OCI-LY7 (cell line): ENCODE measurements at regions not wholly inside any gene's neighbourhood (a gene's known extent, or its start where the extent isn't known, plus 50 kb on each side); places are given as distances from the start of the nearest gene placed in this dataset.

Experiments used
- BruUV-seq: library from RNA; stranded (reverse); fragments of 400-500 nt; replicated peaks from 2 replicates; lab custom pipeline; 2021; lab: Mats Ljungman, UMichigan
- CTCF ChIA-PET: fragments of 300-600 bp; sonication (Branson Sonifier 250); formaldehyde crosslinking; loops from one replicate; lab custom pipeline; 2022; ENCODE audit warnings: antibody characterized with exemption; ENCODE audit not compliant: unreplicated experiment; lab: Charles Lee
- POLR2A ChIA-PET: fragments of 300-600 bp; sonication (Branson Sonifier 250); formaldehyde crosslinking; loops from one replicate; lab custom pipeline; 2022; ENCODE audit warnings: antibody characterized with exemption; lab: Charles Lee
- DNase-seq: peaks from one replicate; pipeline ENCODE4 v3.0.0-alpha.2; 2015; ENCODE audit warnings: low spot score
- H2AFZ ChIP-seq: fragments of 200-600 bp; sonication (generic), shearing (Covaris generic); 2 replicates; pipeline ENCODE4 v1.6.1; 2014; ENCODE audit warnings: mild to moderate bottlenecking, antibody characterized with exemption, low read length, moderate library complexity
- H3K27ac ChIP-seq: fragments of 200-600 bp; sonication (generic); 2 replicates; pipeline ENCODE4 v1.5.1; 2014; ENCODE audit warnings: mixed run types, low read depth, mild to moderate bottlenecking, moderate library complexity, low read length, inconsistent platforms; ENCODE audit not compliant: poor library complexity, severe bottlenecking
- H3K36me3 ChIP-seq: fragments of 200-600 bp; sonication (generic); 2 replicates; pipeline ENCODE4 v1.6.1; 2014; ENCODE audit warnings: mild to moderate bottlenecking, antibody characterized with exemption, low read length, moderate library complexity, mixed read lengths; ENCODE audit not compliant: insufficient read depth
- H3K4me1 ChIP-seq: fragments of 200-600 bp; sonication (generic); 2 replicates; pipeline ENCODE4 v1.5.1; 2014; ENCODE audit warnings: mild to moderate bottlenecking, low read length; ENCODE audit not compliant: insufficient read depth, poor library complexity, severe bottlenecking
- H3K4me2 ChIP-seq: fragments of 200-600 bp; sonication (generic); 2 replicates; pipeline ENCODE4 v1.6.1; 2014; ENCODE audit warnings: mild to moderate bottlenecking, low read length
- H3K4me3 ChIP-seq: fragments of 200-600 bp; sonication (generic); 2 replicates; pipeline ENCODE4 v1.5.1; 2014; ENCODE audit warnings: mild to moderate bottlenecking, low read depth, low read length; ENCODE audit not compliant: poor library complexity, severe bottlenecking
- H3K79me2 ChIP-seq: fragments of 200-600 bp; sonication (generic); 2 replicates; pipeline ENCODE4 v1.6.1; 2016; ENCODE audit warnings: low read depth, mild to moderate bottlenecking, low read length, moderate library complexity, mixed read lengths; ENCODE audit not compliant: insufficient read depth
- H3K9me2 ChIP-seq: fragments of 200-600 bp; sonication (generic); 2 replicates; pipeline ENCODE4 v1.6.1; 2016; ENCODE audit warnings: mild to moderate bottlenecking, low read length, mixed read lengths; ENCODE audit not compliant: insufficient read depth
- H3K9me3 ChIP-seq: fragments of 200-600 bp; sonication (generic); 2 replicates; pipeline ENCODE4 v1.6.1; 2014; ENCODE audit warnings: mild to moderate bottlenecking, mixed run types, low read length, mixed read lengths
- H4K20me1 ChIP-seq: fragments of 200-600 bp; sonication (generic); 2 replicates; pipeline ENCODE4 v1.6.1; 2014; ENCODE audit warnings: mild to moderate bottlenecking, antibody characterized with exemption, low read length, moderate library complexity, mixed read lengths; ENCODE audit not compliant: insufficient read depth
- EZH2phosphoT487 ChIP-seq: fragments of 200-600 bp; sonication (generic); IDR thresholded peaks from 2 replicates; pipeline ENCODE4 v1.6.1; 2018; ENCODE audit warnings: low read depth, borderline replicate concordance, mild to moderate bottlenecking, mixed run types, antibody characterized with exemption, low read length, moderate library complexity, mixed read lengths
- intact Hi-C: fragments of 100-400 bp; cut with micrococcal nuclease; formaldehyde crosslinking; loops from one replicate; pipeline ENCODE4 v1.10.0; 2022; ENCODE audit not compliant: unreplicated experiment
- TF ChIP-seq, protein P1 (sequence below): fragments of 200-600 bp; sonication (generic); conservative IDR thresholded peaks from 2 replicates; pipeline ENCODE4 v1.5.1; 2014; ENCODE audit warnings: mild to moderate bottlenecking, antibody characterized with exemption, low read length, moderate library complexity, mixed read lengths

- Histone ChIP-seq H3K4me2 (no peak overlapping the region), H3K9me3 (no peaks in the 10 kb centered on the region), H2AFZ (no peak overlapping the region), H3K36me3 (no peaks in the 10 kb centered on the region), H3K27ac (no peak overlapping the region), H4K20me1 (no peaks in the 10 kb centered on the region), H3K4me3 (no peak overlapping the region), H3K9me2 (no peaks in the 10 kb centered on the region), H3K4me1 (no peaks in the 10 kb centered on the region), H3K79me2 (no peaks in the 10 kb centered on the region)
- intact Hi-C loops, result no loop called here
- ChIA-PET POLR2A (no interaction called here), CTCF (no interaction called here)
- no peak for TF ChIP-seq EZH2phosphoT487
- TF ChIP-seq, protein P1, sequence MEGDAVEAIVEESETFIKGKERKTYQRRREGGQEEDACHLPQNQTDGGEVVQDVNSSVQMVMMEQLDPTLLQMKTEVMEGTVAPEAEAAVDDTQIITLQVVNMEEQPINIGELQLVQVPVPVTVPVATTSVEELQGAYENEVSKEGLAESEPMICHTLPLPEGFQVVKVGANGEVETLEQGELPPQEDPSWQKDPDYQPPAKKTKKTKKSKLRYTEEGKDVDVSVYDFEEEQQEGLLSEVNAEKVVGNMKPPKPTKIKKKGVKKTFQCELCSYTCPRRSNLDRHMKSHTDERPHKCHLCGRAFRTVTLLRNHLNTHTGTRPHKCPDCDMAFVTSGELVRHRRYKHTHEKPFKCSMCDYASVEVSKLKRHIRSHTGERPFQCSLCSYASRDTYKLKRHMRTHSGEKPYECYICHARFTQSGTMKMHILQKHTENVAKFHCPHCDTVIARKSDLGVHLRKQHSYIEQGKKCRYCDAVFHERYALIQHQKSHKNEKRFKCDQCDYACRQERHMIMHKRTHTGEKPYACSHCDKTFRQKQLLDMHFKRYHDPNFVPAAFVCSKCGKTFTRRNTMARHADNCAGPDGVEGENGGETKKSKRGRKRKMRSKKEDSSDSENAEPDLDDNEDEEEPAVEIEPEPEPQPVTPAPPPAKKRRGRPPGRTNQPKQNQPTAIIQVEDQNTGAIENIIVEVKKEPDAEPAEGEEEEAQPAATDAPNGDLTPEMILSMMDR, result no peak
- no peak for DNase-seq
- no TSS peak for BruUV-seq
Measured at GRCh38 chr7:70940597-70940996, 191.3 kb upstream of the GALNT17 start.

- H3K27ac ChIP-seq, result no peak overlapping the region
- intact Hi-C loops, result no loop called here
- no TSS peak for BruUV-seq
- no peak for TF ChIP-seq EZH2phosphoT487
- TF ChIP-seq, protein P1, result no peak
- POLR2A ChIA-PET, result interaction anchor here (0.6 kb wide), 1 partner anchor 24 kb away, joined by 5 read pairs; no protein-coding TSS in a partner anchor
- CTCF ChIA-PET, result no interaction called here
- H3K79me2 ChIP-seq, result no peaks in the 10 kb centered on the region
- no peak overlapping the region for H3K4me3 ChIP-seq
- DNase-seq, result no peak
- no peaks in the 10 kb centered on the region for H4K20me1 ChIP-seq
- no peak overlapping the region for H2AFZ ChIP-seq
- no peak overlapping the region for H3K4me2 ChIP-seq
- H3K36me3 ChIP-seq, result no peaks in the 10 kb centered on the region
- H3K4me1 ChIP-seq, result no peaks in the 10 kb centered on the region
- H3K9me2 ChIP-seq, result no peaks in the 10 kb centered on the region
- no peaks in the 10 kb centered on the region for H3K9me3 ChIP-seq
Measured at GRCh38 chr7:70942791-70943190, 189.2 kb upstream of the GALNT17 start.

DNA sequence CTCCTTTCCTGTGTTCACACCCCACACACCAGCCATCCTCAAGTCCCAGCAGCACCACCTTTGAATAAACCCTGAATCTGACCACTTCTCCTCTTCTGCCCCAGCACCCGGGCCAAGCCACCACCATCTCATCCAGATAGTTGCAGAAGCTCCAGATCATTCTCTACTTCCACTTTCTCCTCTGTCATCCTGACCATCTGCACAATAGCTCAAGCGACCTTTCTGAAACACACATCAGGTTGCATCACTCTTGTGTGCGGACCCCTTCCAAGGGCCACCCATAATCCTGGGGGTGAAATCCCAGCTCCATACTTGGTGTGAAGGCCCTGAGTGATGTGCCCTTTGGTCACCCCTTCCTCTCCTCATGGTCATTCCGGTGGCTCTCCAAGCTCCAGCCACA lies 187.4 kb upstream of the GALNT17 start:
- no peak for DNase-seq
- BruUV-seq, result no TSS peak
- Histone ChIP-seq H3K4me3 (no peak overlapping the region), H3K9me3 (no peaks in the 10 kb centered on the region), H2AFZ (no peak overlapping the region), H3K9me2 (no peaks in the 10 kb centered on the region), H3K36me3 (no peaks in the 10 kb centered on the region), H4K20me1 (no peaks in the 10 kb centered on the region), H3K27ac (no peak overlapping the region), H3K4me2 (no peak overlapping the region), H3K4me1 (no peaks in the 10 kb centered on the region), H3K79me2 (no peaks in the 10 kb centered on the region)
- ChIA-PET POLR2A (interaction anchor here (0.6 kb wide), 1 partner anchor 277 kb away, joined by 3 read pairs; no protein-coding TSS in a partner anchor), CTCF (no interaction called here)
- intact Hi-C loops, result no loop called here
- TF ChIP-seq, protein P1, result no peak
